ENCODE measurements at regions not wholly inside any gene's neighbourhood (a gene's known extent, or its start where the extent isn't known, plus 50 kb on each side); places are given as distances from the start of the nearest gene placed in this dataset.

DNA sequence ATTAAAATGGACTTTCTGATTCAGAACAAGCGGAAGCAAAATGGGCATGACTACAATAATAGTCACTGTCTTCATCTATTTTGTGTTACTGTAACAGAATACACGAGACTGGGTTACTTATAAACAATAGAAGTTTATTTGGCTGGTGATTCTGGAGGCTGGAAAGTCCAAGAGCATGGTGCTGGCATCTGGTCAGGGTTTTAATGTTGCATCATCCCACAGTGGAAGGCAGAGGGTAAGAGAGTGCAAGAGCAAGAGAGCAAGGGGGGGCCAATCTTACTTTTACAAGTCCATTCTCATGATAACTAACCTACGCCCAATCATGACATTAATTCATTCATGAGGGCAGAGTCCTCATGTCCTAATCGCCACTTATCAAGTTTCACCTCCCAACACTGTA, 189.2 kb downstream of the TOX3 start:
- no peak for TF ChIP-seq POLR2A (IDR thresholded peaks at IDR 0.05; ENCODE audit: low read depth)
- TF ChIP-seq, protein P1, sequence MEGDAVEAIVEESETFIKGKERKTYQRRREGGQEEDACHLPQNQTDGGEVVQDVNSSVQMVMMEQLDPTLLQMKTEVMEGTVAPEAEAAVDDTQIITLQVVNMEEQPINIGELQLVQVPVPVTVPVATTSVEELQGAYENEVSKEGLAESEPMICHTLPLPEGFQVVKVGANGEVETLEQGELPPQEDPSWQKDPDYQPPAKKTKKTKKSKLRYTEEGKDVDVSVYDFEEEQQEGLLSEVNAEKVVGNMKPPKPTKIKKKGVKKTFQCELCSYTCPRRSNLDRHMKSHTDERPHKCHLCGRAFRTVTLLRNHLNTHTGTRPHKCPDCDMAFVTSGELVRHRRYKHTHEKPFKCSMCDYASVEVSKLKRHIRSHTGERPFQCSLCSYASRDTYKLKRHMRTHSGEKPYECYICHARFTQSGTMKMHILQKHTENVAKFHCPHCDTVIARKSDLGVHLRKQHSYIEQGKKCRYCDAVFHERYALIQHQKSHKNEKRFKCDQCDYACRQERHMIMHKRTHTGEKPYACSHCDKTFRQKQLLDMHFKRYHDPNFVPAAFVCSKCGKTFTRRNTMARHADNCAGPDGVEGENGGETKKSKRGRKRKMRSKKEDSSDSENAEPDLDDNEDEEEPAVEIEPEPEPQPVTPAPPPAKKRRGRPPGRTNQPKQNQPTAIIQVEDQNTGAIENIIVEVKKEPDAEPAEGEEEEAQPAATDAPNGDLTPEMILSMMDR (IDR thresholded peaks at IDR 0.05), result no peak
- TF ChIP-seq EP300 (IDR thresholded peaks at IDR 0.05), result no peak
